ENCODE measurements at regions not wholly inside any gene's neighbourhood (a gene's known extent, or its start where the extent isn't known, plus 50 kb on each side); places are given as distances from the start of the nearest gene placed in this dataset.
A peak's percentile ranks its signal among the peaks of the same experiment; 100 is the strongest.

GRCh38 chr12:47547077-47547476 is 158.8 kb downstream of the RPAP3 start:
- no peak overlapping the region for H3K27ac Mint-ChIP-seq
- no peaks in the 10 kb centered on the region for H3K4me1 Mint-ChIP-seq
- peaks cover 6% of the 10 kb centered on the region for H3K36me3 Mint-ChIP-seq
- no peak for DNase-seq (ENCODE audit: low spot score in 2 of 2)
- H3K9me3 Mint-ChIP-seq: peaks cover 2% of the 10 kb centered on the region
- ATAC-seq: no peak
- H3K4me3 Mint-ChIP-seq: no peak overlapping the region

- ATAC-seq (no peak), DNase-seq (ENCODE audit: low spot score in 2 of 2) (no peak)
- no peak overlapping the region for H3K4me3 Mint-ChIP-seq
- H3K9me3 Mint-ChIP-seq: no peaks in the 10 kb centered on the region
- H3K36me3 Mint-ChIP-seq: peaks cover 6% of the 10 kb centered on the region
- no peak overlapping the region for H3K27ac Mint-ChIP-seq
- H3K4me1 Mint-ChIP-seq: no peaks in the 10 kb centered on the region
Measured at GRCh38 chr12:47545938-47546609, 159.8 kb downstream of the RPAP3 start.

GRCh38 chr12:47534695-47535094 is 171.1 kb downstream of the RPAP3 start:
- no peak overlapping the region for H3K27ac Mint-ChIP-seq
- peaks cover 18% of the 10 kb centered on the region for H3K9me3 Mint-ChIP-seq
- ATAC-seq (no peak), DNase-seq (ENCODE audit: low spot score in 2 of 2) (no peak)
- peaks cover 5% of the 10 kb centered on the region for H3K4me1 Mint-ChIP-seq
- H3K36me3 Mint-ChIP-seq: peaks cover 7% of the 10 kb centered on the region
- no peak overlapping the region for H3K4me3 Mint-ChIP-seq

- H3K4me1 Mint-ChIP-seq: no peaks in the 10 kb centered on the region
- DNase-seq (ENCODE audit: low spot score in 2 of 2) (no peak), ATAC-seq (no peak)
- no peak overlapping the region for H3K27ac Mint-ChIP-seq
- no peak overlapping the region for H3K4me3 Mint-ChIP-seq
- peaks cover 26% of the 10 kb centered on the region for H3K9me3 Mint-ChIP-seq
- peaks cover 7% of the 10 kb centered on the region for H3K36me3 Mint-ChIP-seq
Measured at GRCh38 chr12:47530050-47530449, 175.8 kb downstream of the RPAP3 start.

GRCh38 chr12:47527816-47528215 is 178.0 kb downstream of the RPAP3 start:
- H3K27ac Mint-ChIP-seq: no peak overlapping the region
- H3K9me3 Mint-ChIP-seq: peaks cover 23% of the 10 kb centered on the region
- no peak for ATAC-seq
- H3K4me1 Mint-ChIP-seq: no peaks in the 10 kb centered on the region
- no peak overlapping the region for H3K4me3 Mint-ChIP-seq
- H3K36me3 Mint-ChIP-seq: peaks cover 7% of the 10 kb centered on the region
- DNase-seq (ENCODE audit: low spot score in 2 of 2): no peak

- Mint-ChIP-seq H3K9me3 (peaks cover 8% of the 10 kb centered on the region), H3K4me3 (no peak overlapping the region), H3K27ac (no peak overlapping the region), H3K36me3 (no peaks in the 10 kb centered on the region), H3K4me1 (no peaks in the 10 kb centered on the region)
- ATAC-seq: no peak
- no peak for DNase-seq (ENCODE audit: low spot score in 2 of 2)
Measured at GRCh38 chr12:47520029-47520428, 185.8 kb downstream of the RPAP3 start.

- H3K4me1 Mint-ChIP-seq: no peaks in the 10 kb centered on the region
- no peak for ATAC-seq
- H3K27ac Mint-ChIP-seq: no peak overlapping the region
- H3K9me3 Mint-ChIP-seq: peaks cover 8% of the 10 kb centered on the region
- H3K4me3 Mint-ChIP-seq: no peak overlapping the region
- DNase-seq (ENCODE audit: low spot score in 2 of 2): no peak
- no peaks in the 10 kb centered on the region for H3K36me3 Mint-ChIP-seq
Measured at GRCh38 chr12:47517122-47517521, 188.7 kb downstream of the RPAP3 start.

- Mint-ChIP-seq H3K4me3 (no peak overlapping the region), H3K4me1 (no peaks in the 10 kb centered on the region), H3K9me3 (peaks cover 4% of the 10 kb centered on the region), H3K27ac (no peak overlapping the region), H3K36me3 (no peaks in the 10 kb centered on the region)
- no peak for DNase-seq (ENCODE audit: low spot score in 2 of 2)
- ATAC-seq: no peak
Measured at GRCh38 chr12:47509398-47509851, 196.4 kb downstream of the RPAP3 start.

GRCh38 chr12:47507221-47507620 is 198.6 kb downstream of the RPAP3 start:
- Mint-ChIP-seq H3K4me1 (no peaks in the 10 kb centered on the region), H3K27ac (no peak overlapping the region), H3K4me3 (no peak overlapping the region), H3K36me3 (no peaks in the 10 kb centered on the region), H3K9me3 (peaks cover 4% of the 10 kb centered on the region)
- DNase-seq (ENCODE audit: low spot score in 2 of 2) (no peak), ATAC-seq (no peak)

GRCh38 chr12:47504775-47505446 is 200.9 kb downstream of the RPAP3 start:
- ATAC-seq: peak; percentile 81

GRCh38 chr12:47493801-47494200 is 212.0 kb downstream of the RPAP3 start:
- Mint-ChIP-seq H3K9me3 (peaks cover 2% of the 10 kb centered on the region), H3K4me1 (no peaks in the 10 kb centered on the region), H3K4me3 (no peak overlapping the region), H3K36me3 (no peaks in the 10 kb centered on the region), H3K27ac (no peak overlapping the region)
- no peak for DNase-seq (ENCODE audit: low spot score in 2 of 2)
- no peak for ATAC-seq

More at GRCh38 chr12:47504775-47505446, 200.9 kb downstream of the RPAP3 start:
- no peaks in the 10 kb centered on the region for H3K36me3 Mint-ChIP-seq
- no peak overlapping the region for H3K27ac Mint-ChIP-seq
- DNase-seq (ENCODE audit: low spot score in 2 of 2): no peak
- H3K4me1 Mint-ChIP-seq: no peaks in the 10 kb centered on the region
- peaks cover 4% of the 10 kb centered on the region for H3K9me3 Mint-ChIP-seq
- H3K4me3 Mint-ChIP-seq: no peak overlapping the region

GRCh38 chr12:47491516-47492305 is 214.1 kb downstream of the RPAP3 start:
- no peak overlapping the region for H3K4me3 Mint-ChIP-seq
- peaks cover 2% of the 10 kb centered on the region for H3K9me3 Mint-ChIP-seq
- DNase-seq (ENCODE audit: low spot score in 2 of 2): no peak
- H3K36me3 Mint-ChIP-seq: no peaks in the 10 kb centered on the region
- H3K27ac Mint-ChIP-seq: no peak overlapping the region
- ATAC-seq: no peak
- no peaks in the 10 kb centered on the region for H3K4me1 Mint-ChIP-seq

GRCh38 chr12:47488888-47489287 is 216.9 kb downstream of the RPAP3 start:
- Mint-ChIP-seq H3K9me3 (peaks cover 2% of the 10 kb centered on the region), H3K36me3 (no peaks in the 10 kb centered on the region), H3K27ac (no peak overlapping the region), H3K4me3 (no peak overlapping the region), H3K4me1 (no peaks in the 10 kb centered on the region)
- DNase-seq (ENCODE audit: low spot score in 2 of 2) (no peak), ATAC-seq (no peak)

GRCh38 chr12:47481041-47481440 is 224.8 kb downstream of the RPAP3 start:
- no peak overlapping the region for H3K27ac Mint-ChIP-seq
- no peaks in the 10 kb centered on the region for H3K36me3 Mint-ChIP-seq

GRCh38 chr12:47478426-47478825 is 227.4 kb downstream of the RPAP3 start:
- ATAC-seq: no peak
- Mint-ChIP-seq H3K4me1 (no peaks in the 10 kb centered on the region), H3K36me3 (no peaks in the 10 kb centered on the region), H3K4me3 (no peak overlapping the region), H3K9me3 (peaks cover 14% of the 10 kb centered on the region), H3K27ac (no peak overlapping the region)
- DNase-seq (ENCODE audit: low spot score in 2 of 2): no peak

More at GRCh38 chr12:47481041-47481440, 224.8 kb downstream of the RPAP3 start:
- Mint-ChIP-seq H3K4me1 (no peaks in the 10 kb centered on the region), H3K4me3 (no peak overlapping the region), H3K9me3 (peaks cover 7% of the 10 kb centered on the region)
- no peak for DNase-seq (ENCODE audit: low spot score in 2 of 2)
- ATAC-seq: no peak
